ENCODE measurements at regions not wholly inside any gene's neighbourhood (a gene's known extent, or its start where the extent isn't known, plus 50 kb on each side); places are given as distances from the start of the nearest gene placed in this dataset.

DNA sequence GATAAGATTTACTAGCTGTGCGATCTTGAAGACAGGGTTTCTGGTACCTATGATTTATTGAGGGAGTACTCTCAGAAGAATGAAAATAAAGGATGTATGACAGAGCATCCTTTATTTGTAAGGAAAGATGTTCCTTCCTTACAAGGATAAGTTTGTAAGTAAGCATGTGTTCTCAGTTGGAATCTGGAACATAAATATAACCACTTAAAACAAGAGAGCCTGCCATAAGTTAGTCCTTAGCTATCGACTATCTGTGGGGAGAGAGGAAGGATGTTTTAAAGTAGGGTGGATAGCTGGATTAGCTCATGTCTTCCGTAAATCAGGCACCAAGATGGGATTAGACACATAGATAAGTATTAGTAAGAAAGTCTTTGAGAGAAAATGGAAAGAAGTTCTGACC is 192.6 kb upstream of the CARD18 start:
- intact Hi-C loops (cut with DNase I), result no loop called here
- TF ChIP-seq, protein P1, sequence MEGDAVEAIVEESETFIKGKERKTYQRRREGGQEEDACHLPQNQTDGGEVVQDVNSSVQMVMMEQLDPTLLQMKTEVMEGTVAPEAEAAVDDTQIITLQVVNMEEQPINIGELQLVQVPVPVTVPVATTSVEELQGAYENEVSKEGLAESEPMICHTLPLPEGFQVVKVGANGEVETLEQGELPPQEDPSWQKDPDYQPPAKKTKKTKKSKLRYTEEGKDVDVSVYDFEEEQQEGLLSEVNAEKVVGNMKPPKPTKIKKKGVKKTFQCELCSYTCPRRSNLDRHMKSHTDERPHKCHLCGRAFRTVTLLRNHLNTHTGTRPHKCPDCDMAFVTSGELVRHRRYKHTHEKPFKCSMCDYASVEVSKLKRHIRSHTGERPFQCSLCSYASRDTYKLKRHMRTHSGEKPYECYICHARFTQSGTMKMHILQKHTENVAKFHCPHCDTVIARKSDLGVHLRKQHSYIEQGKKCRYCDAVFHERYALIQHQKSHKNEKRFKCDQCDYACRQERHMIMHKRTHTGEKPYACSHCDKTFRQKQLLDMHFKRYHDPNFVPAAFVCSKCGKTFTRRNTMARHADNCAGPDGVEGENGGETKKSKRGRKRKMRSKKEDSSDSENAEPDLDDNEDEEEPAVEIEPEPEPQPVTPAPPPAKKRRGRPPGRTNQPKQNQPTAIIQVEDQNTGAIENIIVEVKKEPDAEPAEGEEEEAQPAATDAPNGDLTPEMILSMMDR (IDR thresholded peaks at IDR 0.05), result no peak
- Histone ChIP-seq H3K36me3 (no peaks in the 10 kb centered on the region), H3K27ac (no peak overlapping the region), H3K9me3 (peaks cover under 1% of the 10 kb centered on the region), H3K4me3 (no peak overlapping the region), H3K4me1 (no peaks in the 10 kb centered on the region), H3K27me3 (no peaks in the 10 kb centered on the region)
- DNase-seq (no peak), ATAC-seq (no peak)

DNA sequence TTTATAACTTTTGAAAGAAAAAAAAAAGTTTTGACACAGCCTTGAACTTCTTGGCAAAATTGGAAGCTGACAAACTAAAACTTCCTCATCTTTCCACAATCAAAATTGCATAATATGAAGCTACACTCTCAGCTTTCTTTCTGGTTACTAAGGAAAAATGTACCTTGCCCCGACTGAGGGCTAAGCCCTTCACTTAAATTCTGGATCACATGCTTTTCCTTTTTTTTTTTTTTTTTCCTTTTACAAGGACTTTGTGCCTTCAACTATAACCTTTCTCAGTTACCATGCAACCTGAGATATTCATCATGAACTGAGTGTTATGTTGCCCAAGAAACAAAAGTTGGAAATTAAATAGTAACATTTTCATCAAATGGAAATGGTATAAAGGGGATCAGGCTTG is 188.5 kb upstream of the CARD18 start:
- Histone ChIP-seq H3K9me3 (no peaks in the 10 kb centered on the region), H3K4me1 (no peaks in the 10 kb centered on the region), H3K27ac (no peak overlapping the region), H3K27me3 (no peaks in the 10 kb centered on the region), H3K36me3 (no peaks in the 10 kb centered on the region), H3K4me3 (no peak overlapping the region)
- DNase-seq (no peak), ATAC-seq (no peak)
- intact Hi-C loops (cut with DNase I), result no loop called here
- TF ChIP-seq, protein P1 (IDR thresholded peaks at IDR 0.05), result no peak

DNA sequence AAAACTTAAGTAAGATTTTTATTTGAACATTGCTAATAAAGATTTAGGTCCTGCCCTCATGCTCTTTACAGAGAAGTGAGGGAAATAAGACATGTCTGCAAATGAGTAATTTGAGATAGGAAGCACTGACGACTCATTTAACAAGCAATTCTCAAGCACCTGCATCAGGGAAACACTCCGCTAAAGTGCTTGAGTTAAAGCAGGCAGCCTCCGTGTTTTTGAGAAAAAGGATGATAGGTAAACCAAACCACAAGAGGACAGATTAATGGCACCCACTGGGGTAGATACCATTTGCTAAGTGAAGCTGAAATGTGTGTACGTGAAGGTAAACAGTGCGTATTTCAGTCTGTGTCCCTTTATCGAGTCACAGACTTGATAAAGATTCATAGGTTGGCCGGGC is 184.6 kb upstream of the CARD18 start:
- Histone ChIP-seq H3K9me3 (no peaks in the 10 kb centered on the region), H3K4me3 (no peak overlapping the region), H3K27me3 (no peaks in the 10 kb centered on the region), H3K27ac (no peak overlapping the region), H3K4me1 (no peaks in the 10 kb centered on the region), H3K36me3 (no peaks in the 10 kb centered on the region)
- TF ChIP-seq, protein P1 (IDR thresholded peaks at IDR 0.05), result no peak
- DNase-seq, result no peak
- intact Hi-C loops (cut with DNase I), result no loop called here
- no peak for ATAC-seq

DNA sequence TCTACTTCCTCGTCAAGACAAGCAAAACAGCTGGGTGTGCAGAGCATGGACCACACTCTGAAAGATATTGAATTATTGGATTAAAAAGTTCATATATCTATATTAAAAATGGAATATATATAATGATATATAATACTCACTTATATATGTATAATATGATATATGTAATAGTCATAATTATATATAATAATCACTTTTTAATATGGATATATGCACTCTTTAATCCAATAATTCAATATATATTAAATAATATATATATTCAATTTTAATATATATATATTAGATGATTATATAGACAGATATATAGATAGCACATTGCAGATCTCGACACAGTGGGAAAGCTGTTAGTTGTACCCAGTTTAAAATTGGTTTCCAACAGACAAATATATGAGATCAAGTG is 182.1 kb upstream of the CARD18 start:
- TF ChIP-seq, protein P1 (IDR thresholded peaks at IDR 0.05), result no peak
- H3K9me3 ChIP-seq, result no peaks in the 10 kb centered on the region
- H3K4me1 ChIP-seq, result no peaks in the 10 kb centered on the region
- H3K36me3 ChIP-seq, result no peaks in the 10 kb centered on the region
- H3K4me3 ChIP-seq, result no peak overlapping the region
- no peak overlapping the region for H3K27ac ChIP-seq
- DNase-seq, result no peak
- ATAC-seq, result no peak
- intact Hi-C loops (cut with DNase I), result no loop called here
- H3K27me3 ChIP-seq, result no peaks in the 10 kb centered on the region

DNA sequence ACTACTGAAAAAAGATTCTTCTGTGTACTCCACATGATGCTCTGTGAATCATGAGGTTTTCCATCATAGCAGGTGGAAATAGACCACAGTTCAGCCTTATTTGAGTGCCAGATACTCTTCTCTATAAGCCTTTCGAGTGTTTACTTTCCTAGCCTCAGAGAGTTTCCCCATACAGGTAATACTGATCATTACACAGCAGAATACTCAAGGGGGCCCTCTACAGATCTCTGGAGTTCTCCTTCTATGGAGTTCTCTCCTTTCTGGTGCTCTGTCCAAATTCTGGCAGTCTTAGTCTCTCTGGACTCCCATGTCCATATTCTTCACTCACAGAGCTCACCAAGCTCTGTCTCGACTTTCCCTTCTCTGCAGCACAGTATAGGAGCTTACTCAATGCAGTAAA is 175.7 kb upstream of the CARD18 start:
- H3K36me3 ChIP-seq, result no peaks in the 10 kb centered on the region
- H3K4me1 ChIP-seq, result no peaks in the 10 kb centered on the region
- DNase-seq, result no peak
- TF ChIP-seq, protein P1 (IDR thresholded peaks at IDR 0.05), result no peak
- H3K27ac ChIP-seq, result no peak overlapping the region
- no peaks in the 10 kb centered on the region for H3K9me3 ChIP-seq
- peak; percentile 73 for ATAC-seq
- intact Hi-C loops (cut with DNase I), result no loop called here
- no peak overlapping the region for H3K4me3 ChIP-seq
- H3K27me3 ChIP-seq, result no peaks in the 10 kb centered on the region

DNA sequence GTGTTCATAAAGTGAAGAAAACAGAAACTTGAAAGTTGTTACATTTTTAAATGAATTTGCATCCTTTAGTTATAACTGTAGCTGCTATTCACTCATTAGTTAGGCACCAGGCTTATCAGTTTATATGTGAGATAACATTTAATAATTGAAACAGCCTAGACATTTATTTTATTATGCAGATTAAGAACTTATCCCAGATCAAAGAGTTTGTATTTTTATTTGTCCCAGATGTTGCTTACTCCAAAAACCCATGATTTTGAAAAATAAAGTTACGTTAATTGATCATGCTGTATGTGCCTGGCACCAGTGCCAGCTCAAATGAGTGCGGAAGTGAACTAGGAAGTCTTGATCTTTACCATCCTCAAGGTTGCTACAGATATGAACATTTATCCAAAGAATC is 172.7 kb upstream of the CARD18 start:
- H3K36me3 ChIP-seq, result no peaks in the 10 kb centered on the region
- no peak overlapping the region for H3K4me3 ChIP-seq
- no peak for ATAC-seq
- no peak for DNase-seq
- no peaks in the 10 kb centered on the region for H3K4me1 ChIP-seq
- H3K27me3 ChIP-seq, result no peaks in the 10 kb centered on the region
- H3K27ac ChIP-seq, result no peak overlapping the region
- H3K9me3 ChIP-seq, result no peaks in the 10 kb centered on the region
- intact Hi-C loops (cut with DNase I), result no loop called here
- TF ChIP-seq, protein P1 (IDR thresholded peaks at IDR 0.05), result no peak
